Gastroesophageal sphincter (tissue), 3 donors: ENCODE measurements at regions not wholly inside any gene's neighbourhood (a gene's known extent, or its start where the extent isn't known, plus 50 kb on each side); places are given as distances from the start of the nearest gene placed in this dataset.

Experiments
- EP300 ChIP-seq: sonication (generic); formaldehyde crosslinking; IDR thresholded peaks from one replicate; pipeline ENCODE4 v1.6.1; 2017; ENCODE audit warnings: antibody characterized with exemption, mild to moderate bottlenecking
- TF ChIP-seq, protein P1 (sequence below), 4 experiments: fragments of 200-600 bp in 2 of 4; fragments of 450-650 bp in 2 of 4; sonication (generic) in 1 of 4; IDR thresholded peaks; one replicate each; pipeline ENCODE4 v1.5.1; 2017 to 2019; ENCODE audit warnings: antibody characterized with exemption in 4 of 4, mild to moderate bottlenecking in 2 of 4, moderate library complexity in 2 of 4

DNA sequence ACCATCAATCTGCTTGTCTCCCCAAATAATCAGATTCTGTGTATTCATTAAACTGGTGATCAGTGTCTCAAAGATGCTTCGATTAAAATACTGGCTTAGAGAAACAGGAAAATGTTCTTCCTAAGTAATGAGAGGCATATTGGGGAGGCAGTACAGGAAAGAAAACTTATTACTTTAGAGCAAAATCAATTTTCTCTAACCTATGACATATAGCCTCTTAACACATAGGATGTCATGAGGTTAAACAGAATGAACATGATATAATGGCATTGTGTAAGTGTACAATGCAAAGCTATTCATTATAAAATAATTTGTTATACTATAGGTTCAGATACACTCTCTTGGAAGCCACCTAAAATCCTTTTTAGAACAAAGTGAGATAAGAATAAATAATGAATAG is 819.3 kb downstream of the KCNJ2 start:
- TF ChIP-seq, protein P1, sequence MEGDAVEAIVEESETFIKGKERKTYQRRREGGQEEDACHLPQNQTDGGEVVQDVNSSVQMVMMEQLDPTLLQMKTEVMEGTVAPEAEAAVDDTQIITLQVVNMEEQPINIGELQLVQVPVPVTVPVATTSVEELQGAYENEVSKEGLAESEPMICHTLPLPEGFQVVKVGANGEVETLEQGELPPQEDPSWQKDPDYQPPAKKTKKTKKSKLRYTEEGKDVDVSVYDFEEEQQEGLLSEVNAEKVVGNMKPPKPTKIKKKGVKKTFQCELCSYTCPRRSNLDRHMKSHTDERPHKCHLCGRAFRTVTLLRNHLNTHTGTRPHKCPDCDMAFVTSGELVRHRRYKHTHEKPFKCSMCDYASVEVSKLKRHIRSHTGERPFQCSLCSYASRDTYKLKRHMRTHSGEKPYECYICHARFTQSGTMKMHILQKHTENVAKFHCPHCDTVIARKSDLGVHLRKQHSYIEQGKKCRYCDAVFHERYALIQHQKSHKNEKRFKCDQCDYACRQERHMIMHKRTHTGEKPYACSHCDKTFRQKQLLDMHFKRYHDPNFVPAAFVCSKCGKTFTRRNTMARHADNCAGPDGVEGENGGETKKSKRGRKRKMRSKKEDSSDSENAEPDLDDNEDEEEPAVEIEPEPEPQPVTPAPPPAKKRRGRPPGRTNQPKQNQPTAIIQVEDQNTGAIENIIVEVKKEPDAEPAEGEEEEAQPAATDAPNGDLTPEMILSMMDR (IDR thresholded peaks at IDR 0.05), result no peak
- no peak for TF ChIP-seq EP300
